ENCODE measurements at regions not wholly inside any gene's neighbourhood (a gene's known extent, or its start where the extent isn't known, plus 50 kb on each side); places are given as distances from the start of the nearest gene placed in this dataset.

DNA sequence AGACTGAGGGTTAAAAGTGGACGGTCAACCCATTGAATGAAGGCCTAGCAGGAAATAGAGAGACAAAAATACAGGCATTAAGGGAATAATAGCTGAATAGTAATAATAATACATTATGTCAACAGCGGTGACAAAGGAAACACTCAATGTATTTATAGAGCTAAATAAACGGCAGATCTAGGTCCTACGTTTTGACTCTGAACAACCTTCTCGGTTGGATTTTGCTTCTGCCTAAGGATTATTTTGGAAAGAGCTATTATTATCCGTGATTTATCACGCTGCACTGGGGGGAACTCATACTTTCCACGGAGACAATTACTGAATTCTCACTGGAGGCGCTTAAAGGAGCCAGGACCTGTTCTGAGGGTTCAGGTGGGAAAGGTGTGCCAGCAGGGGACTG, 118.2 kb upstream of the KIRREL3 start:
- TF ChIP-seq, protein P1, sequence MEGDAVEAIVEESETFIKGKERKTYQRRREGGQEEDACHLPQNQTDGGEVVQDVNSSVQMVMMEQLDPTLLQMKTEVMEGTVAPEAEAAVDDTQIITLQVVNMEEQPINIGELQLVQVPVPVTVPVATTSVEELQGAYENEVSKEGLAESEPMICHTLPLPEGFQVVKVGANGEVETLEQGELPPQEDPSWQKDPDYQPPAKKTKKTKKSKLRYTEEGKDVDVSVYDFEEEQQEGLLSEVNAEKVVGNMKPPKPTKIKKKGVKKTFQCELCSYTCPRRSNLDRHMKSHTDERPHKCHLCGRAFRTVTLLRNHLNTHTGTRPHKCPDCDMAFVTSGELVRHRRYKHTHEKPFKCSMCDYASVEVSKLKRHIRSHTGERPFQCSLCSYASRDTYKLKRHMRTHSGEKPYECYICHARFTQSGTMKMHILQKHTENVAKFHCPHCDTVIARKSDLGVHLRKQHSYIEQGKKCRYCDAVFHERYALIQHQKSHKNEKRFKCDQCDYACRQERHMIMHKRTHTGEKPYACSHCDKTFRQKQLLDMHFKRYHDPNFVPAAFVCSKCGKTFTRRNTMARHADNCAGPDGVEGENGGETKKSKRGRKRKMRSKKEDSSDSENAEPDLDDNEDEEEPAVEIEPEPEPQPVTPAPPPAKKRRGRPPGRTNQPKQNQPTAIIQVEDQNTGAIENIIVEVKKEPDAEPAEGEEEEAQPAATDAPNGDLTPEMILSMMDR (IDR thresholded peaks at IDR 0.05; ENCODE audit: insufficient read depth, low read depth, low read length): no peak
- TF ChIP-seq EZH2 (IDR thresholded peaks at IDR 0.05; ENCODE audit: insufficient read depth, low read length): no peak

Measured in astrocyte (in vitro differentiated cells and primary cell).